ENCODE measurements at regions not wholly inside any gene's neighbourhood (a gene's known extent, or its start where the extent isn't known, plus 50 kb on each side); places are given as distances from the start of the nearest gene placed in this dataset.

- TF ChIP-seq CTCF (IDR thresholded peaks at IDR 0.05): no peak
- TF ChIP-seq POLR2AphosphoS5 (IDR thresholded peaks at IDR 0.05): no peak
These were observed 276.3 kb downstream of the RND3 start for GRCh38 chr2:150211164-150211631.
